Activated CD4-positive, alpha-beta T cell treated with anti-CD3 and anti-CD28 coated beads for 36 hours (primary cell): ENCODE measurements at regions not wholly inside any gene's neighbourhood (a gene's known extent, or its start where the extent isn't known, plus 50 kb on each side); places are given as distances from the start of the nearest gene placed in this dataset.

Experiments used
- ATAC-seq: fragments of 200-7000 bp; cut with Tn5 transposase; one replicate; pipeline ENCODE4 v1.10.0; 2021; ENCODE audit warnings: mild to moderate bottlenecking, moderate library complexity
- CTCF ChIA-PET: fragments of 350-600 bp; sonication (Branson Sonifier 250); formaldehyde crosslinking; loops from one replicate; lab custom pipeline; 2021; ENCODE audit warnings: antibody characterized with exemption; lab: Charles Lee
- POLR2A ChIA-PET: fragments of 350-600 bp; sonication (Branson Sonifier 250); formaldehyde crosslinking; loops from one replicate; lab custom pipeline; 2021; ENCODE audit warnings: antibody characterized with exemption, inconsistent platforms; lab: Charles Lee
- DNase-seq: peaks from one replicate; pipeline ENCODE4 v3.0.0-alpha.2; 2020
- H3K27ac Mint-ChIP-seq: one replicate; pipeline ENCODE4 v1.8.0; 2021; ENCODE audit warnings: mixed read lengths
- H3K27me3 Mint-ChIP-seq: one replicate; pipeline ENCODE4 v1.8.0; 2021; ENCODE audit warnings: mixed read lengths
- H3K36me3 Mint-ChIP-seq: one replicate; pipeline ENCODE4 v1.8.0; 2021; ENCODE audit warnings: low read depth, mixed read lengths
- H3K4me1 Mint-ChIP-seq: one replicate; pipeline ENCODE4 v1.8.0; 2021; ENCODE audit warnings: mixed read lengths
- H3K4me3 Mint-ChIP-seq: one replicate; pipeline ENCODE4 v1.8.0; 2021; ENCODE audit warnings: mild to moderate bottlenecking, moderate library complexity, mixed read lengths
- H3K9me3 Mint-ChIP-seq: one replicate; pipeline ENCODE4 v1.8.0; 2021; ENCODE audit warnings: low read depth, mixed read lengths
- intact Hi-C, 2 experiments: fragments of 100-400 bp; cut with DNase I in 1 of 2; cut with micrococcal nuclease in 1 of 2; formaldehyde crosslinking; loops; one replicate each; pipeline versions ENCODE4 v1.14.2 to v1.15.1; 2022 to 2024; cut with DNase I, micrococcal nuclease

GRCh38 chr2:39499336-39499735 lies 62.3 kb upstream of the MAP4K3 start:
- H3K27me3 Mint-ChIP-seq, result peaks cover 24% of the 10 kb centered on the region

GRCh38 chr2:39501412-39501811 lies 64.3 kb upstream of the MAP4K3 start:
- Mint-ChIP-seq H3K4me1 (peaks cover 8% of the 10 kb centered on the region), H3K9me3 (peaks cover 2% of the 10 kb centered on the region), H3K4me3 (no peak overlapping the region), H3K27ac (no peak overlapping the region), H3K27me3 (peaks cover 22% of the 10 kb centered on the region), H3K36me3 (no peaks in the 10 kb centered on the region)
- ATAC-seq (no peak), DNase-seq (no peak)
- intact Hi-C loops, result no loop called here
- ChIA-PET CTCF (no interaction called here), POLR2A (interaction anchor here (0.6 kb wide), 1 partner anchor 377 kb away, joined by 6 read pairs; no protein-coding TSS in a partner anchor)

More at GRCh38 chr2:39499336-39499735, 62.3 kb upstream of the MAP4K3 start:
- Mint-ChIP-seq H3K4me3 (no peak overlapping the region), H3K36me3 (peaks cover 1% of the 10 kb centered on the region), H3K27ac (no peak overlapping the region), H3K9me3 (peaks cover 2% of the 10 kb centered on the region), H3K4me1 (peaks cover 27% of the 10 kb centered on the region)
- intact Hi-C loops, result no loop called here
- ATAC-seq (no peak), DNase-seq (no peak)
- ChIA-PET CTCF (no interaction called here), POLR2A (no interaction called here)

- Mint-ChIP-seq H3K27me3 (peaks cover 22% of the 10 kb centered on the region), H3K36me3 (no peaks in the 10 kb centered on the region), H3K27ac (no peak overlapping the region), H3K9me3 (peaks cover 2% of the 10 kb centered on the region), H3K4me1 (no peaks in the 10 kb centered on the region), H3K4me3 (no peak overlapping the region)
- intact Hi-C loops, result no loop called here
- no peak for ATAC-seq
- no peak for DNase-seq
- CTCF ChIA-PET, result interaction anchor here (1.2 kb wide), 1 partner anchor 24 kb away, joined by 4 read pairs; no protein-coding TSS in a partner anchor
- POLR2A ChIA-PET, result no interaction called here
These were observed 66.2 kb upstream of the MAP4K3 start for GRCh38 chr2:39503277-39503676.

GRCh38 chr2:39504790-39505335 lies 67.8 kb upstream of the MAP4K3 start:
- DNase-seq (no peak), ATAC-seq (no peak)
- intact Hi-C loops, result no loop called here
- peaks cover 18% of the 10 kb centered on the region for H3K27me3 Mint-ChIP-seq
- no peak overlapping the region for H3K27ac Mint-ChIP-seq
- no peaks in the 10 kb centered on the region for H3K4me1 Mint-ChIP-seq
- no peaks in the 10 kb centered on the region for H3K36me3 Mint-ChIP-seq
- H3K4me3 Mint-ChIP-seq, result no peak overlapping the region
- CTCF ChIA-PET, result no interaction called here
- no peaks in the 10 kb centered on the region for H3K9me3 Mint-ChIP-seq
- POLR2A ChIA-PET, result no interaction called here

- no peak overlapping the region for H3K27ac Mint-ChIP-seq
- intact Hi-C loops, result no loop called here
These were observed 69.1 kb upstream of the MAP4K3 start for GRCh38 chr2:39506215-39506614.

GRCh38 chr2:39508198-39508597 lies 71.1 kb upstream of the MAP4K3 start:
- H3K4me3 Mint-ChIP-seq, result no peak overlapping the region
- H3K4me1 Mint-ChIP-seq, result peaks cover 21% of the 10 kb centered on the region
- ATAC-seq (no peak), DNase-seq (no peak)
- CTCF ChIA-PET, result no interaction called here
- H3K9me3 Mint-ChIP-seq, result no peaks in the 10 kb centered on the region
- intact Hi-C loops, result no loop called here
- POLR2A ChIA-PET, result no interaction called here
- peaks cover 7% of the 10 kb centered on the region for H3K27me3 Mint-ChIP-seq
- H3K36me3 Mint-ChIP-seq, result no peaks in the 10 kb centered on the region
- no peak overlapping the region for H3K27ac Mint-ChIP-seq

More at GRCh38 chr2:39506215-39506614, 69.1 kb upstream of the MAP4K3 start:
- ATAC-seq (no peak), DNase-seq (no peak)
- ChIA-PET POLR2A (interaction anchor here (0.6 kb wide), 1 partner anchor 26 kb away, joined by 3 read pairs; no protein-coding TSS in a partner anchor), CTCF (no interaction called here)
- H3K9me3 Mint-ChIP-seq, result no peaks in the 10 kb centered on the region
- peaks cover 1% of the 10 kb centered on the region for H3K4me1 Mint-ChIP-seq
- H3K27me3 Mint-ChIP-seq, result peaks cover 13% of the 10 kb centered on the region
- no peaks in the 10 kb centered on the region for H3K36me3 Mint-ChIP-seq
- no peak overlapping the region for H3K4me3 Mint-ChIP-seq

- peaks cover 2% of the 10 kb centered on the region for H3K27me3 Mint-ChIP-seq
- POLR2A ChIA-PET, result no interaction called here
- no peaks in the 10 kb centered on the region for H3K36me3 Mint-ChIP-seq
These were observed 73.1 kb upstream of the MAP4K3 start for GRCh38 chr2:39510140-39510539.

GRCh38 chr2:39511219-39511604 lies 74.1 kb upstream of the MAP4K3 start:
- Mint-ChIP-seq H3K36me3 (no peaks in the 10 kb centered on the region), H3K27ac (peak overlapping the region; percentile 83), H3K4me1 (peaks cover 33% of the 10 kb centered on the region), H3K27me3 (peaks cover 2% of the 10 kb centered on the region), H3K9me3 (no peaks in the 10 kb centered on the region), H3K4me3 (no peak overlapping the region)
- no peak for DNase-seq
- no peak for ATAC-seq
- CTCF ChIA-PET, result interaction anchor here (0.6 to 2.2 kb wide), 4 partner anchors 15 to 131 kb away, joined by 3 to 5 read pairs (median 4); no protein-coding TSS in a partner anchor
- POLR2A ChIA-PET, result no interaction called here
- intact Hi-C loops, result loop anchor here (5.0 kb wide), 3 partner anchors 74 to 266 kb away; partner anchors contain the start of genes MAP4K3 (in 1 of the 2) and THUMPD2 (in 1 of the 2)

More at GRCh38 chr2:39510140-39510539, 73.1 kb upstream of the MAP4K3 start:
- Mint-ChIP-seq H3K27ac (no peak overlapping the region), H3K4me1 (peaks cover 33% of the 10 kb centered on the region), H3K9me3 (no peaks in the 10 kb centered on the region), H3K4me3 (no peak overlapping the region)
- intact Hi-C loops, result loop anchor here (5.0 kb wide), 3 partner anchors 73 to 267 kb away; partner anchors contain the start of genes MAP4K3 (in 1 of the 2) and THUMPD2 (in 1 of the 2)
- no peak for DNase-seq
- ATAC-seq, result no peak
- CTCF ChIA-PET, result no interaction called here

GRCh38 chr2:39511605-39512433 lies 74.7 kb upstream of the MAP4K3 start:
- Mint-ChIP-seq H3K4me1 (peaks cover 33% of the 10 kb centered on the region), H3K36me3 (no peaks in the 10 kb centered on the region), H3K27ac (peak overlapping the region; percentile 83), H3K9me3 (no peaks in the 10 kb centered on the region), H3K27me3 (peaks cover 3% of the 10 kb centered on the region), H3K4me3 (no peak overlapping the region)
- intact Hi-C loops, result loop anchor here (2.0 to 5.0 kb wide), 5 partner anchors 43 to 383 kb away; partner anchors contain the start of genes MAP4K3 (in 1 of the 2) and THUMPD2 (in 1 of the 2)
- CTCF ChIA-PET, result interaction anchor here (0.6 to 2.2 kb wide), 8 partner anchors 16 to 453 kb away, joined by 3 to 5 read pairs (median 3); no protein-coding TSS in a partner anchor
- no peak for DNase-seq
- POLR2A ChIA-PET, result interaction anchor here (1.0 kb wide), 1 partner anchor 384 kb away, joined by 7 read pairs; no protein-coding TSS in a partner anchor
- peak; percentile 11 for ATAC-seq

- Mint-ChIP-seq H3K9me3 (no peaks in the 10 kb centered on the region), H3K36me3 (no peaks in the 10 kb centered on the region), H3K27me3 (peaks cover 3% of the 10 kb centered on the region), H3K4me1 (peaks cover 33% of the 10 kb centered on the region), H3K4me3 (no peak overlapping the region), H3K27ac (peak overlapping the region; percentile 83)
- intact Hi-C loops, result loop anchor here (2.0 to 5.0 kb wide), 5 partner anchors 44 to 384 kb away; partner anchors contain the start of genes MAP4K3 (in 1 of the 2) and THUMPD2 (in 1 of the 2)
- peak; percentile 71 for ATAC-seq
- POLR2A ChIA-PET, result interaction anchor here (1.0 kb wide), 1 partner anchor 384 kb away, joined by 7 read pairs; no protein-coding TSS in a partner anchor
- CTCF ChIA-PET, result interaction anchor here (0.5 to 2.2 kb wide), 6 partner anchors 18 to 137 kb away, joined by 3 to 7 read pairs (median 4); no protein-coding TSS in a partner anchor
- peak; percentile 26 for DNase-seq
These were observed 75.4 kb upstream of the MAP4K3 start for GRCh38 chr2:39512434-39512935.

GRCh38 chr2:39512941-39513340 lies 75.9 kb upstream of the MAP4K3 start:
- ChIA-PET POLR2A (interaction anchor here (1.0 kb wide), 1 partner anchor 385 kb away, joined by 7 read pairs; no protein-coding TSS in a partner anchor), CTCF (interaction anchor here (0.5 to 2.2 kb wide), 6 partner anchors 19 to 137 kb away, joined by 3 to 7 read pairs (median 4); no protein-coding TSS in a partner anchor)
- no peaks in the 10 kb centered on the region for H3K36me3 Mint-ChIP-seq
- peaks cover 3% of the 10 kb centered on the region for H3K27me3 Mint-ChIP-seq
- peaks cover 33% of the 10 kb centered on the region for H3K4me1 Mint-ChIP-seq
- H3K9me3 Mint-ChIP-seq, result no peaks in the 10 kb centered on the region
- peak overlapping the region; percentile 83 for H3K27ac Mint-ChIP-seq
- intact Hi-C loops, result loop anchor here (1.0 to 5.0 kb wide), 8 partner anchors 21 to 384 kb away; partner anchors contain the start of genes MAP4K3 (in 2 of the 2) and THUMPD2 (in 1 of the 2)
- no peak overlapping the region for H3K4me3 Mint-ChIP-seq
- DNase-seq, result no peak
- peak; percentile 10 for ATAC-seq
